Tibial artery (tissue), 4 donors: ENCODE measurements at regions not wholly inside any gene's neighbourhood (a gene's known extent, or its start where the extent isn't known, plus 50 kb on each side); places are given as distances from the start of the nearest gene placed in this dataset.
"Not testable (repeated sequence)": the region's sequence is repeated elsewhere in the genome, so short reads cannot be mapped to it uniquely, and the experiment has no call there.

Experiments used
- DNase-seq, 2 donors: peaks; one replicate each; pipeline ENCODE4 v3.0.0-alpha.2; 2019
- H3K27ac ChIP-seq, 2 donors: fragments of 200-600 bp; sonication (generic) in 1 of 2; 1 replicate in 1 of 2; 2 replicates in 1 of 2; pipeline ENCODE4 v1.5.1; 2018 to 2019; ENCODE audit warnings: mild to moderate bottlenecking in 1 of 2
- H3K27me3 ChIP-seq, 2 donors: fragments of 200-600 bp; sonication (generic) in 1 of 2; one replicate each; pipeline versions ENCODE4 v1.5.1 to v1.6.0; 2016 to 2019
- H3K36me3 ChIP-seq, 3 donors: fragments of 200-600 bp; sonication (generic) in 2 of 3; one replicate each; pipeline ENCODE4 v1.5.1; 2016 to 2019; ENCODE audit warnings: mild to moderate bottlenecking in 2 of 3
- H3K4me1 ChIP-seq, 4 donors: fragments of 200-600 bp; sonication (generic) in 2 of 4; 1 replicate in 3 of 4; 2 replicates in 1 of 4; pipeline ENCODE4 v1.5.1; 2016 to 2019
- H3K4me3 ChIP-seq, 2 donors: fragments of 200-600 bp; sonication (generic) in 1 of 2; 1 replicate in 1 of 2; 2 replicates in 1 of 2; pipeline ENCODE4 v1.5.1; 2018 to 2019; ENCODE audit warnings: mild to moderate bottlenecking in 2 of 2
- H3K9me3 ChIP-seq, 3 donors: fragments of 200-600 bp; sonication (generic) in 1 of 3; one replicate each; pipeline ENCODE4 v1.5.1; 2016 to 2019
- CTCF ChIP-seq, 2 experiments: fragments of 200-600 bp in 1 of 2; fragments of 450-650 bp in 1 of 2; IDR thresholded peaks; one replicate each; pipeline ENCODE4 v1.5.1; 2017 to 2019; ENCODE audit warnings: antibody characterized with exemption in 2 of 2, mild to moderate bottlenecking in 1 of 2, moderate library complexity in 1 of 2
- intact Hi-C: fragments of 100-400 bp; cut with DNase I; formaldehyde crosslinking; loops from one replicate; pipeline ENCODE4 v1.15.0; 2023; ENCODE audit warnings: low total_unique reads

- TF ChIP-seq CTCF (IDR thresholded peaks at IDR 0.05), result no peak
- DNase-seq, result no peak
- no peaks in the 10 kb centered on the region for H3K4me1 ChIP-seq
- H3K4me3 ChIP-seq, result no peak overlapping the region
- H3K9me3 ChIP-seq, result no peaks in the 10 kb centered on the region
- H3K27ac ChIP-seq, result no peak overlapping the region
- H3K36me3 ChIP-seq, result no peaks in the 10 kb centered on the region
- intact Hi-C loops, result no loop called here
- no peaks in the 10 kb centered on the region for H3K27me3 ChIP-seq
Observed at GRCh38 chr4:128623508-128624215, 185.8 kb upstream of the JADE1 start.

- intact Hi-C loops, H3K27ac ChIP-seq, H3K9me3 ChIP-seq, DNase-seq, H3K27me3 ChIP-seq, H3K4me3 ChIP-seq, H3K36me3 ChIP-seq, H3K4me1 ChIP-seq: not testable (repeated sequence)
Observed at GRCh38 chr4:128620279-128620965, 189.1 kb upstream of the JADE1 start.

GRCh38 chr4:128615197-128615596 lies 194.3 kb upstream of the JADE1 start:
- Histone ChIP-seq H3K27me3 (no peaks in the 10 kb centered on the region), H3K4me1 (no peaks in the 10 kb centered on the region), H3K4me3 (no peak overlapping the region), H3K27ac (no peak overlapping the region), H3K9me3 (no peaks in the 10 kb centered on the region), H3K36me3 (no peaks in the 10 kb centered on the region)
- intact Hi-C loops, result no loop called here
- TF ChIP-seq CTCF (IDR thresholded peaks at IDR 0.05), result no peak
- DNase-seq, result no peak

- H3K9me3 ChIP-seq, result no peaks in the 10 kb centered on the region
Observed at GRCh38 chr4:128608006-128608405, 201.5 kb upstream of the JADE1 start.

GRCh38 chr4:128606173-128606572 lies 203.3 kb upstream of the JADE1 start:
- no peak overlapping the region for H3K27ac ChIP-seq
- no peak for TF ChIP-seq CTCF (IDR thresholded peaks at IDR 0.05)
- intact Hi-C loops, result no loop called here

More at GRCh38 chr4:128608006-128608405, 201.5 kb upstream of the JADE1 start:
- Histone ChIP-seq H3K27me3 (no peaks in the 10 kb centered on the region), H3K4me3 (no peak overlapping the region), H3K27ac (no peak overlapping the region), H3K4me1 (no peaks in the 10 kb centered on the region), H3K36me3 (no peaks in the 10 kb centered on the region)
- no peak for DNase-seq
- intact Hi-C loops, result no loop called here
- TF ChIP-seq CTCF (IDR thresholded peaks at IDR 0.05), result no peak

GRCh38 chr4:128604840-128605239 lies 204.7 kb upstream of the JADE1 start:
- Histone ChIP-seq H3K36me3 (no peaks in the 10 kb centered on the region), H3K4me1 (peaks cover 0 to 23% (median 17%) of the 10 kb centered on the region in 4 donors), H3K9me3 (no peaks in the 10 kb centered on the region), H3K27ac (no peak overlapping the region), H3K4me3 (no peak overlapping the region), H3K27me3 (no peaks in the 10 kb centered on the region)
- intact Hi-C loops, result no loop called here
- TF ChIP-seq CTCF (IDR thresholded peaks at IDR 0.05), result no peak
- DNase-seq, result no peak

More at GRCh38 chr4:128606173-128606572, 203.3 kb upstream of the JADE1 start:
- H3K9me3 ChIP-seq, result no peaks in the 10 kb centered on the region
- no peaks in the 10 kb centered on the region for H3K27me3 ChIP-seq
- no peaks in the 10 kb centered on the region for H3K36me3 ChIP-seq
- no peak for DNase-seq
- peaks cover 0 to 10% (median 5%) of the 10 kb centered on the region in 4 donors for H3K4me1 ChIP-seq
- no peak overlapping the region for H3K4me3 ChIP-seq
